K562 (cell line): ENCODE measurements at regions not wholly inside any gene's neighbourhood (a gene's known extent, or its start where the extent isn't known, plus 50 kb on each side); places are given as distances from the start of the nearest gene placed in this dataset.

ENCODE experiments used
- CBX3 ChIP-seq, 2 experiments: IDR thresholded peaks; 1 replicate in 1 of 2; 2 replicates in 1 of 2; pipeline ENCODE4 v1.6.1; 2012; ENCODE audit warnings: inconsistent platforms in 2 of 2, low read length in 2 of 2, borderline replicate concordance in 1 of 2, control low read depth in 1 of 2
- CEBPG ChIP-seq, 3 experiments: fragments of 200-800 bp in 1 of 3; sonication (Bioruptor generic) in 1 of 3; sonication (generic) in 1 of 3; formaldehyde crosslinking in 1 of 3; IDR thresholded peaks in 2 of 3; conservative IDR thresholded peaks in 1 of 3; 2 replicates each; pipeline versions ENCODE4 v1.6.1 to v1.8.0; 2016 to 2022; ENCODE audit warnings: missing compliant biosample characterization in 2 of 3, missing genetic modification characterization in 2 of 3, mild to moderate bottlenecking in 1 of 3, missing genetic modification reagents in 1 of 3
- DACH1 ChIP-seq: fragments of 450-650 bp; IDR thresholded peaks from 2 replicates; pipeline ENCODE4 v1.6.1; 2018; ENCODE audit not compliant: partially characterized antibody
- ELF1 ChIP-seq: fragments of 200-800 bp; sonication (Bioruptor generic); IDR thresholded peaks from 2 replicates; pipeline ENCODE4 v1.6.1; 2016; ENCODE audit warnings: missing genetic modification characterization, missing compliant biosample characterization
- RBM17 ChIP-seq: fragments of 200-400 bp; formaldehyde crosslinking; IDR thresholded peaks from 2 replicates; pipeline ENCODE4 v1.6.1; 2017; ENCODE audit warnings: low read depth, mild to moderate bottlenecking, low read length, borderline replicate concordance
- SMARCC2 ChIP-seq: fragments of 450-650 bp; IDR thresholded peaks from 2 replicates; pipeline ENCODE4 v1.6.1; 2017; ENCODE audit warnings: antibody characterized with exemption, moderate library complexity, mild to moderate bottlenecking, low read depth
- SRSF3 ChIP-seq: fragments of 200-400 bp; formaldehyde crosslinking; IDR thresholded peaks from 2 replicates; pipeline ENCODE4 v1.6.1; 2016; ENCODE audit warnings: mild to moderate bottlenecking, low read length, moderate library complexity; ENCODE audit not compliant: insufficient read depth
- TAF7 ChIP-seq: fragments of 450-650 bp; IDR thresholded peaks from 2 replicates; pipeline ENCODE4 v1.6.1; 2016; ENCODE audit warnings: missing genetic modification characterization, missing compliant biosample characterization
- TCF7L2 ChIP-seq: fragments of 150-350 bp; IDR thresholded peaks from 2 replicates; pipeline ENCODE4 v1.6.1; 2016; ENCODE audit warnings: low read depth, mild to moderate bottlenecking, low read length, moderate library complexity
- ZNF197 ChIP-seq: fragments of 200-800 bp; sonication (Bioruptor generic); IDR thresholded peaks from 2 replicates; pipeline ENCODE4 v1.6.1; 2016; ENCODE audit warnings: low read depth, missing genetic modification characterization, missing compliant biosample characterization
- ZNF586 ChIP-seq: fragments of 450-650 bp; formaldehyde crosslinking; conservative IDR thresholded peaks from 2 replicates; pipeline ENCODE4 v1.4.0; 2020; ENCODE audit warnings: mild to moderate bottlenecking, moderate library complexity
- ZNF707 ChIP-seq: fragments of 250-450 bp; sonication (Bioruptor Pico); conservative IDR thresholded peaks from 2 replicates; pipeline ENCODE4 v1.8.0; 2022; ENCODE audit warnings: inconsistent platforms, mild to moderate bottlenecking, moderate library complexity
- ZNF76 ChIP-seq: fragments of 250-450 bp; sonication (Bioruptor Pico); IDR thresholded peaks from 2 replicates; pipeline ENCODE4 v1.4.0; 2020; ENCODE audit warnings: mild to moderate bottlenecking, moderate library complexity, borderline replicate concordance
- TF ChIP-seq, protein P1 (sequence below): sonication (generic); IDR thresholded peaks from 2 replicates; pipeline ENCODE4 v1.6.1; 2016
- TF ChIP-seq, protein P2 (sequence below): sonication (generic); formaldehyde crosslinking; IDR thresholded peaks from 2 replicates; pipeline ENCODE4 v1.9.0; 2022; ENCODE audit warnings: mild to moderate bottlenecking, missing genetic modification reagents
- TF ChIP-seq, protein P3 (sequence below), 2 experiments: fragments of 450-650 bp in 1 of 2; IDR thresholded peaks; 2 replicates each; pipeline ENCODE4 v1.6.1; 2011 to 2017; ENCODE audit warnings: low read depth in 2 of 2, antibody characterized with exemption in 1 of 2, borderline replicate concordance in 1 of 2, low read length in 1 of 2, mild to moderate bottlenecking in 1 of 2, mixed read lengths in 1 of 2; ENCODE audit not compliant: control insufficient read depth in 1 of 2
- TF ChIP-seq, protein P4 (sequence below): fragments of 250-450 bp; sonication (Bioruptor Pico); IDR thresholded peaks from 2 replicates; pipeline ENCODE4 v1.8.0; 2021; ENCODE audit warnings: moderate library complexity, mild to moderate bottlenecking, inconsistent platforms
- TF ChIP-seq, protein P5 (sequence below), 2 experiments: fragments of 150-350 bp in 1 of 2; IDR thresholded peaks; 2 replicates each; pipeline ENCODE4 v1.6.1; 2012 to 2016; ENCODE audit warnings: low read depth in 2 of 2, low read length in 2 of 2, mild to moderate bottlenecking in 1 of 2, moderate library complexity in 1 of 2

DNA sequence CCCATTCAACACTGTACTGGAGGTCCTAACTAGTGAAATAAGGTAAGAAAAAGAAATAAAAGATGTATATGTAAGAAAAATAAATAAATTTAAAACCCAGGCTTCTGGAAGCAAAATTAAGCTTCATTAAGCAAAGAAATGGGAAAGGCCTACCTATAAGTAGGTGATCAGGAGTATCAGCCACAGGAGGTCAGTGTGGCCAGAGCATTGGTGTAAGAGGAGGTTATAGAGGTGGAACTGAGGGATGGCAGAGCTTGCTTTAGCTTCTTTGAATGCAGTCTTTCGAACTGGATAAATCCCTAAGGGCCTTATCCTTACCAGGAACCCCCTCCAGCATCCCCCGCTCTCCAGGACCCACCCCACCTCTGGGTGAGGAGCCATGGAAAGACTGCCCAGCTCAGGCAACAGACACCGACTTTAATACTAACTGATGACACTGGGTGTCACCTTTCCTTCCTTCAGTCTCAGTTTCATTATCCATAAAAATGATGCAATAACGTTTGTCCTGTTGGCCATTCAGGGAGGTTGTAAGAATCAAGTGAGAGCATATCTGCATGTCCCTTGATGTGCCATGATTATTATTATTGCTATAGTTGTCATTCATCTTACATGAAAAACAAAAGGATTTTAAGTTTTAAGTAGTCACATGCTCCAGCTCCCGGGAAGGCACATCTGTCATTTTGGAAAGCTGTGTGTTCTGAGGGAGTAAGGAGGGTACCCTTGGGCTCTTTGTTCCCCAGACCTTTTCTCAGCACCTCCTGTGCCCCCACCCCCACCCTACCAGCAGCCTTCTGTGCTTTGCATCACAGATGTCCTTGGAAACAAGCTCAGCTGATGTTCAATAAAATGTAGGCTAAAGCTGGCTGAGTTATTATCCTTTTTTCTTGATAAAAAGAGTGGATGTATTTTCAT lies 50.8 kb upstream of the CTNNA1 start (continued):
- TF ChIP-seq, protein P1, sequence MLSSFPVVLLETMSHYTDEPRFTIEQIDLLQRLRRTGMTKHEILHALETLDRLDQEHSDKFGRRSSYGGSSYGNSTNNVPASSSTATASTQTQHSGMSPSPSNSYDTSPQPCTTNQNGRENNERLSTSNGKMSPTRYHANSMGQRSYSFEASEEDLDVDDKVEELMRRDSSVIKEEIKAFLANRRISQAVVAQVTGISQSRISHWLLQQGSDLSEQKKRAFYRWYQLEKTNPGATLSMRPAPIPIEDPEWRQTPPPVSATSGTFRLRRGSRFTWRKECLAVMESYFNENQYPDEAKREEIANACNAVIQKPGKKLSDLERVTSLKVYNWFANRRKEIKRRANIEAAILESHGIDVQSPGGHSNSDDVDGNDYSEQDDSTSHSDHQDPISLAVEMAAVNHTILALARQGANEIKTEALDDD, result no peak
- TF ChIP-seq TAF7 (tag) (no peak), SMARCC2 (no peak), ZNF586 (CRISPR knock-in tag) (no peak), CEBPG (CRISPR knock-in tag; IDR thresholded peaks at IDR 0.05) (peak; percentile 98), CEBPG (tag; conservative IDR thresholded peaks at IDR 0.05 in 1 of 2, IDR thresholded peaks at IDR 0.05 in 1 of 2) (peak; percentile 99 to 100), ELF1 (tag) (no peak), CBX3 (IDR thresholded peaks at IDR 0.05; ENCODE audit: borderline replicate concordance in 1 of 2, low read length in 2 of 2) (no peak), ZNF76 (no peak), ZNF197 (CRISPR knock-in tag) (no peak), RBM17 (no peak), TCF7L2 (no peak), DACH1 (no peak), SRSF3 (no peak), ZNF707 (CRISPR knock-in tag) (no peak)
- TF ChIP-seq, protein P2, sequence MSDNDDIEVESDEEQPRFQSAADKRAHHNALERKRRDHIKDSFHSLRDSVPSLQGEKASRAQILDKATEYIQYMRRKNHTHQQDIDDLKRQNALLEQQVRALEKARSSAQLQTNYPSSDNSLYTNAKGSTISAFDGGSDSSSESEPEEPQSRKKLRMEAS (CRISPR knock-in tag), result no peak
- TF ChIP-seq, protein P3, sequence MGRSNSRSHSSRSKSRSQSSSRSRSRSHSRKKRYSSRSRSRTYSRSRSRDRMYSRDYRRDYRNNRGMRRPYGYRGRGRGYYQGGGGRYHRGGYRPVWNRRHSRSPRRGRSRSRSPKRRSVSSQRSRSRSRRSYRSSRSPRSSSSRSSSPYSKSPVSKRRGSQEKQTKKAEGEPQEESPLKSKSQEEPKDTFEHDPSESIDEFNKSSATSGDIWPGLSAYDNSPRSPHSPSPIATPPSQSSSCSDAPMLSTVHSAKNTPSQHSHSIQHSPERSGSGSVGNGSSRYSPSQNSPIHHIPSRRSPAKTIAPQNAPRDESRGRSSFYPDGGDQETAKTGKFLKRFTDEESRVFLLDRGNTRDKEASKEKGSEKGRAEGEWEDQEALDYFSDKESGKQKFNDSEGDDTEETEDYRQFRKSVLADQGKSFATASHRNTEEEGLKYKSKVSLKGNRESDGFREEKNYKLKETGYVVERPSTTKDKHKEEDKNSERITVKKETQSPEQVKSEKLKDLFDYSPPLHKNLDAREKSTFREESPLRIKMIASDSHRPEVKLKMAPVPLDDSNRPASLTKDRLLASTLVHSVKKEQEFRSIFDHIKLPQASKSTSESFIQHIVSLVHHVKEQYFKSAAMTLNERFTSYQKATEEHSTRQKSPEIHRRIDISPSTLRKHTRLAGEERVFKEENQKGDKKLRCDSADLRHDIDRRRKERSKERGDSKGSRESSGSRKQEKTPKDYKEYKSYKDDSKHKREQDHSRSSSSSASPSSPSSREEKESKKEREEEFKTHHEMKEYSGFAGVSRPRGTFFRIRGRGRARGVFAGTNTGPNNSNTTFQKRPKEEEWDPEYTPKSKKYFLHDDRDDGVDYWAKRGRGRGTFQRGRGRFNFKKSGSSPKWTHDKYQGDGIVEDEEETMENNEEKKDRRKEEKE (IDR thresholded peaks at IDR 0.05; ENCODE audit: borderline replicate concordance in 1 of 2, control insufficient read depth in 1 of 2, low read depth in 2 of 2, low read length in 1 of 2), result no peak
- TF ChIP-seq, protein P4, sequence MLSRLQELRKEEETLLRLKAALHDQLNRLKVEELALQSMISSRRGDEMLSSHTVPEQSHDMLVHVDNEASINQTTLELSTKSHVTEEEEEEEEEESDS (CRISPR knock-in tag), result no peak
- TF ChIP-seq, protein P5, sequence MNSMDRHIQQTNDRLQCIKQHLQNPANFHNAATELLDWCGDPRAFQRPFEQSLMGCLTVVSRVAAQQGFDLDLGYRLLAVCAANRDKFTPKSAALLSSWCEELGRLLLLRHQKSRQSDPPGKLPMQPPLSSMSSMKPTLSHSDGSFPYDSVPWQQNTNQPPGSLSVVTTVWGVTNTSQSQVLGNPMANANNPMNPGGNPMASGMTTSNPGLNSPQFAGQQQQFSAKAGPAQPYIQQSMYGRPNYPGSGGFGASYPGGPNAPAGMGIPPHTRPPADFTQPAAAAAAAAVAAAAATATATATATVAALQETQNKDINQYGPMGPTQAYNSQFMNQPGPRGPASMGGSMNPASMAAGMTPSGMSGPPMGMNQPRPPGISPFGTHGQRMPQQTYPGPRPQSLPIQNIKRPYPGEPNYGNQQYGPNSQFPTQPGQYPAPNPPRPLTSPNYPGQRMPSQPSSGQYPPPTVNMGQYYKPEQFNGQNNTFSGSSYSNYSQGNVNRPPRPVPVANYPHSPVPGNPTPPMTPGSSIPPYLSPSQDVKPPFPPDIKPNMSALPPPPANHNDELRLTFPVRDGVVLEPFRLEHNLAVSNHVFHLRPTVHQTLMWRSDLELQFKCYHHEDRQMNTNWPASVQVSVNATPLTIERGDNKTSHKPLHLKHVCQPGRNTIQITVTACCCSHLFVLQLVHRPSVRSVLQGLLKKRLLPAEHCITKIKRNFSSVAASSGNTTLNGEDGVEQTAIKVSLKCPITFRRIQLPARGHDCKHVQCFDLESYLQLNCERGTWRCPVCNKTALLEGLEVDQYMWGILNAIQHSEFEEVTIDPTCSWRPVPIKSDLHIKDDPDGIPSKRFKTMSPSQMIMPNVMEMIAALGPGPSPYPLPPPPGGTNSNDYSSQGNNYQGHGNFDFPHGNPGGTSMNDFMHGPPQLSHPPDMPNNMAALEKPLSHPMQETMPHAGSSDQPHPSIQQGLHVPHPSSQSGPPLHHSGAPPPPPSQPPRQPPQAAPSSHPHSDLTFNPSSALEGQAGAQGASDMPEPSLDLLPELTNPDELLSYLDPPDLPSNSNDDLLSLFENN (IDR thresholded peaks at IDR 0.05; ENCODE audit: low read depth in 2 of 2, low read length in 2 of 2), result no peak
